Adrenal gland (tissue), 5 donors: ENCODE measurements at regions not wholly inside any gene's neighbourhood (a gene's known extent, or its start where the extent isn't known, plus 50 kb on each side); places are given as distances from the start of the nearest gene placed in this dataset.

Experiments
- POLR2A ChIP-seq, 2 donors: fragments of 450-650 bp; IDR thresholded peaks; one replicate each; pipeline ENCODE4 v1.6.1; 2017; ENCODE audit warnings: antibody characterized with exemption in 2 of 2, mild to moderate bottlenecking in 2 of 2, moderate library complexity in 1 of 2
- TF ChIP-seq, protein P1 (sequence below), 6 experiments: fragments of 450-650 bp in 4 of 6; fragments of 200-600 bp in 2 of 6; sonication (generic) in 1 of 6; IDR thresholded peaks; 1 replicate in 5 of 6; 2 replicates in 1 of 6; pipeline versions ENCODE4 v1.5.1 to v1.8.0; 2016 to 2021; ENCODE audit warnings: antibody characterized with exemption in 6 of 6, mild to moderate bottlenecking in 2 of 6, moderate library complexity in 1 of 6
- donor health status: DM: no; HTN: no; CAD: no.

DNA sequence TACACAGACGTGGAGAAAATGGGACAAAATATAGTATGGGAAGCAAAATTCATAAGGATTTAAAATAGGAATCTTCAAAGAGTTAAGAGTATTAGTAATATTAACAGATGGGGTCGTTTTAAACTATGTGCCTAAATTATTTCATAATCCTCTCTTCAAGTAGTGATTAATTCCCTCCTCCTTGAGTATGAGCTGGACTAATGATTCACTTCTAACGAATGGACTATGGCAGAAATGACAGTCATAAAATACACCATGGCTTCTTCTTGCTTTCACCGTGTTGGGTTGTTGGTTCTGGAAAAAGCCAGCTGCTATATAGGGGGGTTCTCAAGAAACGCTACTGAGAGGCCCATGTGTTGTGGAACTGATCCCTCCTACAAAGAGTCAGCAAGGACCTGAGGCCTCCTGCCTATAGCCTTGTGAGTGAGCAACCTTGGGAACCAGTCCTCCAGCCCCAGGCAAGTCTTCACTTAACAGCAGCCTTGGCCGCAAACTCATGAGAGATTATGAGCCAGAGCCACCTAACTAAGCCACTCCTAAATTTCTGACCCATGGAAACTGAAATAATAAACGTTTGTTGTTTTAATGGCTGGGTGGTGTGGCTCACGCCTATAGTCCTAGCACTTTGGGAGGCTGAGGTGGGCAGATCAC, 64.8 kb upstream of the ABHD2 start:
- no peak for TF ChIP-seq POLR2A (IDR thresholded peaks at IDR 0.05)
- TF ChIP-seq, protein P1, sequence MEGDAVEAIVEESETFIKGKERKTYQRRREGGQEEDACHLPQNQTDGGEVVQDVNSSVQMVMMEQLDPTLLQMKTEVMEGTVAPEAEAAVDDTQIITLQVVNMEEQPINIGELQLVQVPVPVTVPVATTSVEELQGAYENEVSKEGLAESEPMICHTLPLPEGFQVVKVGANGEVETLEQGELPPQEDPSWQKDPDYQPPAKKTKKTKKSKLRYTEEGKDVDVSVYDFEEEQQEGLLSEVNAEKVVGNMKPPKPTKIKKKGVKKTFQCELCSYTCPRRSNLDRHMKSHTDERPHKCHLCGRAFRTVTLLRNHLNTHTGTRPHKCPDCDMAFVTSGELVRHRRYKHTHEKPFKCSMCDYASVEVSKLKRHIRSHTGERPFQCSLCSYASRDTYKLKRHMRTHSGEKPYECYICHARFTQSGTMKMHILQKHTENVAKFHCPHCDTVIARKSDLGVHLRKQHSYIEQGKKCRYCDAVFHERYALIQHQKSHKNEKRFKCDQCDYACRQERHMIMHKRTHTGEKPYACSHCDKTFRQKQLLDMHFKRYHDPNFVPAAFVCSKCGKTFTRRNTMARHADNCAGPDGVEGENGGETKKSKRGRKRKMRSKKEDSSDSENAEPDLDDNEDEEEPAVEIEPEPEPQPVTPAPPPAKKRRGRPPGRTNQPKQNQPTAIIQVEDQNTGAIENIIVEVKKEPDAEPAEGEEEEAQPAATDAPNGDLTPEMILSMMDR (IDR thresholded peaks at IDR 0.05) = no peak
